ENCODE measurements at regions not wholly inside any gene's neighbourhood (a gene's known extent, or its start where the extent isn't known, plus 50 kb on each side); places are given as distances from the start of the nearest gene placed in this dataset.

DNA sequence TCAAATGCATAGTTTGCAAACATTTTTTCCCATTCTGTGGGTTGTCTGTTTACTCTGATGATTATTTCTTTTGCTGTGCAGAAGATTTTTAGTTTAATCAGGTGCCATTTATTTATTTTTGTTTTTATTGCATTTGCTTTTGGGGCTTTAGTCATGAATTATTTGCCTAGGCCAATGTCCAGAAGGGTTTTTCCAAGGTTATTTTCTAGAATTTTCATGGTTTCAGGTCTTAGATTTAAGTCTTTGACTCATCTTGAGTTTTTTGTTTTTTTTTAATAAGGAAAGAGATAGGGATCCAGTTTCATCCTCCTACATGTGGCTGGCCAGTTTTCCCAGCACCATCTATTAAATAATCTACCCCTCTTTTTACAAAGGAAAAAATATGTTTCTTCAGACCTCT, 57.2 kb upstream of the TMEM260 start:
- TF ChIP-seq, protein P1, sequence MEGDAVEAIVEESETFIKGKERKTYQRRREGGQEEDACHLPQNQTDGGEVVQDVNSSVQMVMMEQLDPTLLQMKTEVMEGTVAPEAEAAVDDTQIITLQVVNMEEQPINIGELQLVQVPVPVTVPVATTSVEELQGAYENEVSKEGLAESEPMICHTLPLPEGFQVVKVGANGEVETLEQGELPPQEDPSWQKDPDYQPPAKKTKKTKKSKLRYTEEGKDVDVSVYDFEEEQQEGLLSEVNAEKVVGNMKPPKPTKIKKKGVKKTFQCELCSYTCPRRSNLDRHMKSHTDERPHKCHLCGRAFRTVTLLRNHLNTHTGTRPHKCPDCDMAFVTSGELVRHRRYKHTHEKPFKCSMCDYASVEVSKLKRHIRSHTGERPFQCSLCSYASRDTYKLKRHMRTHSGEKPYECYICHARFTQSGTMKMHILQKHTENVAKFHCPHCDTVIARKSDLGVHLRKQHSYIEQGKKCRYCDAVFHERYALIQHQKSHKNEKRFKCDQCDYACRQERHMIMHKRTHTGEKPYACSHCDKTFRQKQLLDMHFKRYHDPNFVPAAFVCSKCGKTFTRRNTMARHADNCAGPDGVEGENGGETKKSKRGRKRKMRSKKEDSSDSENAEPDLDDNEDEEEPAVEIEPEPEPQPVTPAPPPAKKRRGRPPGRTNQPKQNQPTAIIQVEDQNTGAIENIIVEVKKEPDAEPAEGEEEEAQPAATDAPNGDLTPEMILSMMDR (conservative IDR thresholded peaks at IDR 0.05; ENCODE audit: low read depth, low read length) = no peak
- TF ChIP-seq, protein P2, sequence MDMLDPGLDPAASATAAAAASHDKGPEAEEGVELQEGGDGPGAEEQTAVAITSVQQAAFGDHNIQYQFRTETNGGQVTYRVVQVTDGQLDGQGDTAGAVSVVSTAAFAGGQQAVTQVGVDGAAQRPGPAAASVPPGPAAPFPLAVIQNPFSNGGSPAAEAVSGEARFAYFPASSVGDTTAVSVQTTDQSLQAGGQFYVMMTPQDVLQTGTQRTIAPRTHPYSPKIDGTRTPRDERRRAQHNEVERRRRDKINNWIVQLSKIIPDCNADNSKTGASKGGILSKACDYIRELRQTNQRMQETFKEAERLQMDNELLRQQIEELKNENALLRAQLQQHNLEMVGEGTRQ (IDR thresholded peaks at IDR 0.05; ENCODE audit: low read depth, low read length) = no peak
- TF ChIP-seq MXI1 (IDR thresholded peaks at IDR 0.05; ENCODE audit: borderline replicate concordance, low read depth, low read length) (no peak), POLR2A (IDR thresholded peaks at IDR 0.05; ENCODE audit: low read depth, low read length) (no peak), RAD21 (IDR thresholded peaks at IDR 0.05; ENCODE audit: low read length) (no peak), RCOR1 (IDR thresholded peaks at IDR 0.05; ENCODE audit: insufficient replicate concordance, low read length) (no peak), RFX5 (IDR thresholded peaks at IDR 0.05; ENCODE audit: low read depth, low read length) (no peak), CEBPB (IDR thresholded peaks at IDR 0.05; ENCODE audit: low read depth, low read length) (no peak), MAFK (IDR thresholded peaks at IDR 0.05; ENCODE audit: low read depth, low read length) (no peak), MAZ (IDR thresholded peaks at IDR 0.05; ENCODE audit: borderline replicate concordance, low read depth, low read length) (no peak), FOS (IDR thresholded peaks at IDR 0.05; ENCODE audit: low read depth, low read length) (no peak), CHD1 (IDR thresholded peaks at IDR 0.05; ENCODE audit: low read depth, low read length) (no peak), BHLHE40 (IDR thresholded peaks at IDR 0.05; ENCODE audit: low read depth, low read length) (no peak)
